ENCODE measurements at regions not wholly inside any gene's neighbourhood (a gene's known extent, or its start where the extent isn't known, plus 50 kb on each side); places are given as distances from the start of the nearest gene placed in this dataset.

- TF ChIP-seq, protein P1, sequence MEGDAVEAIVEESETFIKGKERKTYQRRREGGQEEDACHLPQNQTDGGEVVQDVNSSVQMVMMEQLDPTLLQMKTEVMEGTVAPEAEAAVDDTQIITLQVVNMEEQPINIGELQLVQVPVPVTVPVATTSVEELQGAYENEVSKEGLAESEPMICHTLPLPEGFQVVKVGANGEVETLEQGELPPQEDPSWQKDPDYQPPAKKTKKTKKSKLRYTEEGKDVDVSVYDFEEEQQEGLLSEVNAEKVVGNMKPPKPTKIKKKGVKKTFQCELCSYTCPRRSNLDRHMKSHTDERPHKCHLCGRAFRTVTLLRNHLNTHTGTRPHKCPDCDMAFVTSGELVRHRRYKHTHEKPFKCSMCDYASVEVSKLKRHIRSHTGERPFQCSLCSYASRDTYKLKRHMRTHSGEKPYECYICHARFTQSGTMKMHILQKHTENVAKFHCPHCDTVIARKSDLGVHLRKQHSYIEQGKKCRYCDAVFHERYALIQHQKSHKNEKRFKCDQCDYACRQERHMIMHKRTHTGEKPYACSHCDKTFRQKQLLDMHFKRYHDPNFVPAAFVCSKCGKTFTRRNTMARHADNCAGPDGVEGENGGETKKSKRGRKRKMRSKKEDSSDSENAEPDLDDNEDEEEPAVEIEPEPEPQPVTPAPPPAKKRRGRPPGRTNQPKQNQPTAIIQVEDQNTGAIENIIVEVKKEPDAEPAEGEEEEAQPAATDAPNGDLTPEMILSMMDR (IDR thresholded peaks at IDR 0.05), result no peak
- TF ChIP-seq POLR2A (IDR thresholded peaks at IDR 0.05), result no peak
Measured at GRCh38 chr10:130230036-130230435, 93.8 kb downstream of the GLRX3 start.

DNA sequence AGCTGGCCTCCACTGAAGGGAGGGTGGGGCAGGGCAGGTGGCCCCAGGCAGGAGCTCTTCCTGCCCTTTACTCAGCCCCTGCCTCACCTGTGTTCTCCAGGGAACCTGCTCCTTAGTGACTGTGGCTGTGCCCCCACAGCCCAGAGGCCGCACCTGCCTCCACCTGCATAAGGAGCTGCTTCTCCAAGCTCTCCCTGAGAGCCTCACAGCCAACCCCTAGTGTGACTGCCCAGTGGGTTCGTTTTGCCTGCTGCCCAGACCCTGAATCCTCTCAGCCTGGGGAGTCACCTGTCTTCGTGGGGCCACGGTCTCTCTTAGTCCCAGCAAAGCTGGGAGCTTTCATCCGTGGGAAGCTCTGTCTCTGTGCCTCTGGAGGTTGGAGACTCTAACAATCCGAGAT is 94.4 kb downstream of the GLRX3 start:
- no peak for DNase-seq

More at GRCh38 chr10:130230036-130230435, 93.8 kb downstream of the GLRX3 start:
- intact Hi-C loops (cut with DNase I; ENCODE audit: low total_unique reads), result no loop called here
- no peaks in the 10 kb centered on the region for H3K36me3 ChIP-seq
- DNase-seq, result no peak
- no peaks in the 10 kb centered on the region for H3K27me3 ChIP-seq
- no peaks in the 10 kb centered on the region for H3K9me3 ChIP-seq
- H3K4me3 ChIP-seq, result no peak overlapping the region
- no peaks in the 10 kb centered on the region for H3K4me1 ChIP-seq
- no peak overlapping the region for H3K27ac ChIP-seq

GRCh38 chr10:130231251-130231741 is 95.1 kb downstream of the GLRX3 start:
- intact Hi-C loops (cut with DNase I; ENCODE audit: low total_unique reads), result no loop called here
- no peak for DNase-seq
- Histone ChIP-seq H3K27ac (no peak overlapping the region), H3K36me3 (no peaks in the 10 kb centered on the region), H3K9me3 (no peaks in the 10 kb centered on the region), H3K4me1 (no peaks in the 10 kb centered on the region), H3K27me3 (no peaks in the 10 kb centered on the region), H3K4me3 (no peak overlapping the region)
- TF ChIP-seq, protein P1 (IDR thresholded peaks at IDR 0.05), result no peak
- TF ChIP-seq POLR2A (IDR thresholded peaks at IDR 0.05), result no peak

More for the DNA sequence above, 94.4 kb downstream of the GLRX3 start:
- Histone ChIP-seq H3K9me3 (no peaks in the 10 kb centered on the region), H3K36me3 (no peaks in the 10 kb centered on the region), H3K27ac (no peak overlapping the region), H3K4me1 (no peaks in the 10 kb centered on the region), H3K4me3 (no peak overlapping the region), H3K27me3 (no peaks in the 10 kb centered on the region)
- intact Hi-C loops (cut with DNase I; ENCODE audit: low total_unique reads), result no loop called here
- TF ChIP-seq, protein P1 (IDR thresholded peaks at IDR 0.05), result no peak
- TF ChIP-seq POLR2A (IDR thresholded peaks at IDR 0.05), result no peak

- H3K27me3 ChIP-seq, result no peaks in the 10 kb centered on the region
- no peak overlapping the region for H3K27ac ChIP-seq
- H3K36me3 ChIP-seq, result no peaks in the 10 kb centered on the region
- DNase-seq, result no peak
- no peak overlapping the region for H3K4me3 ChIP-seq
- TF ChIP-seq, protein P1 (IDR thresholded peaks at IDR 0.05), result no peak
- no peak for TF ChIP-seq POLR2A (IDR thresholded peaks at IDR 0.05)
- H3K4me1 ChIP-seq, result no peaks in the 10 kb centered on the region
- no peaks in the 10 kb centered on the region for H3K9me3 ChIP-seq
- intact Hi-C loops (cut with DNase I; ENCODE audit: low total_unique reads), result no loop called here
Measured at GRCh38 chr10:130232166-130233034, 96.2 kb downstream of the GLRX3 start.

- no peak for TF ChIP-seq POLR2A (IDR thresholded peaks at IDR 0.05)
- TF ChIP-seq, protein P1 (IDR thresholded peaks at IDR 0.05), result no peak
- H3K4me1 ChIP-seq, result no peaks in the 10 kb centered on the region
- no peaks in the 10 kb centered on the region for H3K27me3 ChIP-seq
- H3K4me3 ChIP-seq, result no peak overlapping the region
- intact Hi-C loops (cut with DNase I; ENCODE audit: low total_unique reads), result no loop called here
- no peaks in the 10 kb centered on the region for H3K36me3 ChIP-seq
- no peak for DNase-seq
- H3K9me3 ChIP-seq, result no peaks in the 10 kb centered on the region
- H3K27ac ChIP-seq, result no peak overlapping the region
Measured at GRCh38 chr10:130233035-130233360, 96.8 kb downstream of the GLRX3 start.
